HG03575 (cell line): ENCODE measurements at regions not wholly inside any gene's neighbourhood (a gene's known extent, or its start where the extent isn't known, plus 50 kb on each side); places are given as distances from the start of the nearest gene placed in this dataset.

Source experiments
- ATAC-seq: cut with Tn5 transposase; IDR thresholded peaks from one replicate; pipeline ENCODE4 v1.9.1; 2021; ENCODE audit not compliant: unreplicated experiment, insufficient number of reproducible peaks, low FRiP score; ENCODE audit errors: extremely low read depth

DNA sequence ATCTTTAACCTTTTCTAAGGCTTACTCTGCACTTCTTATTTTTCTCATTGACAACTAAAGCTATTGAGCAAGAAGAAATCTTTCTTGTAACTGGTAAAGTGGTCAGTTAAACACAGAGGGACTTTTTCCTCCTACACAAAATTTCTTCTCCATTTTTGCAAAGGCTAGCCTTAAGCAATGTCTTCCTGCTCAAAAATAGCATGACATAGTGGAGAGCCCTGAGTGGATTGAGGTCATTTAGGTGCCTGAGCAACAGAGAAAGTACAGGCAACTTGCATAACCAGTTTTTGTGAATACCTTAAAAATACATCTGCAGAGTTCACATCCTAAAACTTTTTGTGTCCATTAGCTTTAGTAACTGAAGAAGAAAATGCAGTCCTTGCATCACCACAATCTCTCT is 144.7 kb upstream of the TTC14 start:
- ATAC-seq, result no peak

DNA sequence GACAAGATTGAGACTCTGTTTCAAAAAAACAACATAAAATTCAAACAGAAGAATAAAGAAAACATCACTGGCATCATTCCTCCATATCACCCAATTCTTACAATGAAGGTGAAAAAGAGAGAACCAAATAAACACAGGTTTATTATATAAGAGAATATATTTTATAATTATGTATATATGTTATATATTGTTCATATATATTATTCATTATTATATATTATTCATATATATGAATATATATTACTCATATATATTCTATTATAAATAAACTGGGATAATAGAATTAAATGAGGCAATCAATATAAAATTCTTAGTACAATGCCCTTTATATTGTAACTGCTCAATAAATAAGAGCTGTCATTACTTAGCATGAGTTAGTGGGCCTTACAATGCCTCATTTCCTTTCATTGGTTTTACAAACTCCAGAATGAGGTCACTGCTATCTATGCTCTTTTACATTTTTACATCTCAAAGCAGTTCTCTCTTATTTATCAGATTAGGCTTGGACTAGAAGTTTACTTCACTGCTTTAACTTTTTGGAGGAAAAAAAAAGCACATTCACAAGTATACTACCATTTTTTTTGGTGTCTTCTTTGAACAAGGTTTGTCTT is 135.5 kb upstream of the TTC14 start:
- no peak for ATAC-seq

- ATAC-seq, result no peak
Measured at GRCh38 chr3:180467177-180467576, 134.8 kb upstream of the TTC14 start.

GRCh38 chr3:180469149-180469548 is 132.8 kb upstream of the TTC14 start:
- no peak for ATAC-seq

- ATAC-seq, result no peak
Measured at GRCh38 chr3:180478695-180479094, 123.3 kb upstream of the TTC14 start.

DNA sequence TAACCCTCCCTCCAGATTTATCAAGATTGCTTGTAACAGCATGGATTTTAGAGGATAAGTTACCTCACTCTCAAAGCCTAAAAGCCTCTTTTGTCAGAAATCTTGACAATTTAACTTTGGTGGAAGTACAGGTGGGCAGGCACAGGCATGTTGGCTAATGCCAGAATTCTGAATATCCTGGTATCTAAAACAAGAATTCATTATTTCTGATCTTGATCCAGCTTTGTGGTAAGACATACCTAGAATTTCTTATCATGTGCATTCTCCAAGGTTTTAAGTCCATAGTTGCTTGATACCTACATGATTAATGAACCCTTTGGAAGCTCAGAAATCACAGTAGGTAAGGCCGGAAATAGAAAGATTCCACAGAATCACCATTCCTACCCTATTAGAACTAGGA is 109.9 kb upstream of the TTC14 start:
- no peak for ATAC-seq

- no peak for ATAC-seq
Measured at GRCh38 chr3:180496995-180497394, 105.0 kb upstream of the TTC14 start.

DNA sequence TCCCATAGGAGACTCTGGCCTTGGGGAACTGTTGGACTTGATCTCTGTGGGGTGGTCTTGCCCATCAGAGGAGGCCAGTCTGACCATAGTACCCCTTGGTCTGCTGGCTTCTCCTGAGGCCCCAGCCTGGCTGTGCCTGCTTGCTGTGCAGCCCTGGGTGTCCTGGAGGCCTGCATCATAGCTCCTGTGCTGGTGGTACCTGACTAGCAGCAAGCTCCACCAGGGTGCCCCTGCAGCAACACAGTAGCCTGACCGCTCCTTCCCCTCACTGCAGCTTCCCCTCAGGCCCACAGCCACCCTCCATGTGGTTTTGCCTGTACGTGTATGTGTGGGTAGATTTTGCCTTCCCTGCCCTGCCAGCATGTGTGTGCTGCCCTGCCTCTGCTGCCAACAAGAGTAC is 85.6 kb upstream of the TTC14 start:
- ATAC-seq, result no peak

DNA sequence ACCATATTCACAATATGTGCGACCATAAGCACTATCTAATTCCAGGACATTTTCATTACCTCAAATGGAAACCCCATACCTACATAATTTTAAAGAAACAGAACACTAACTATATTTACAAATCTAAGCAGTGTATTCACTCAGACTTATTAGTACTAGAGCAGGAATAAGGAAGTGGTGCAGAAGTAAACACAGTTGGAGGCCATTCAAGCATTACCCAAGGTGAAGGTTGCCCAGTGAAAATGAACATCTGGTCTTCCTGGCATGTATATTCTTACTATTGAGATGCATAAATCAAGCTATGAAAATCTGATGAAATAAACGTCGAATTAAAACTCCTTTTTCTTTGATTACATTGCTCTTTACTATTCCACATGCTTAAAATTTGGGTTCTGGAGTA is 78.9 kb upstream of the TTC14 start:
- ATAC-seq, result no peak

DNA sequence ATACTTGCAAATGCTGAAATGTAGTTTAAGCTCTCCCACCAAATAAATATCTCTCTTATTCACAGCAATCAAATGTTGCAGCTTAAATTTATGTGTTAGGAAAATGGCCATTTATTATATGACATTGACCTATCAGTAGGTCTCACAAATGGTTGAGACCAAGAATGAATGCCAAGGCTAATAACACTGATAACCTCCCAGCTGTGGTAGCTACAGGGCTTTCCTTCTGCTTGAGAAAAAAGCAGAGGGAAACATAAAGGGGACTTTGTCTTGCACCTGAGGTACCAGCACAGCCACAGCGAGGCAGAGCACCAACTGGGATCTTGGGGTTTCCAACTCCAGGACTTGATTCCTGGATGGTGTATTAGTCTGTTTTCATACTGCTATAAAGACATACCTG is 73.1 kb upstream of the TTC14 start:
- no peak for ATAC-seq

GRCh38 chr3:180529778-180530177 is 72.2 kb upstream of the TTC14 start:
- no peak for ATAC-seq

- ATAC-seq, result no peak
Measured at GRCh38 chr3:180530276-180530675, 71.7 kb upstream of the TTC14 start.

- ATAC-seq, result no peak
Measured at GRCh38 chr3:180531303-180532278, 70.4 kb upstream of the TTC14 start.

GRCh38 chr3:180534828-180535227 is 67.1 kb upstream of the TTC14 start:
- ATAC-seq, result no peak

DNA sequence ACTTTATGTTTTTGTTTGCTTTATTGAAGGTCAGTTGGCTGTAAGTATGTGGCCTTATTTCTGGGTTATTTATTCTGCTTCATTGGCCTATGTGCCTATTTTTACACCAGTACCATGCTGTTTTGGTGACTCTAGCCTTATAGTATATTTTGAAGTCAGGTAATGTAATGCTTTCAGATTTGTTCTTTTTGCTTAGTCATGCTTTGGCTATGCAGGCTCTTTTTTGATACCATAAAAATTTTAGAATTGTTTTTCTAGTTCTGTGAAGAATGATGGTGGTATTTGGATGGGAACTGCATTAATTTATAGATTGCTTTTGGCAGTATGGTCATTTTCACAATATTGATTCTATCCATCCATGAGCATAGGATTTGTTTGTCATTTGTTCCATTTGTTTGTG is 63.5 kb upstream of the TTC14 start:
- ATAC-seq, result no peak

DNA sequence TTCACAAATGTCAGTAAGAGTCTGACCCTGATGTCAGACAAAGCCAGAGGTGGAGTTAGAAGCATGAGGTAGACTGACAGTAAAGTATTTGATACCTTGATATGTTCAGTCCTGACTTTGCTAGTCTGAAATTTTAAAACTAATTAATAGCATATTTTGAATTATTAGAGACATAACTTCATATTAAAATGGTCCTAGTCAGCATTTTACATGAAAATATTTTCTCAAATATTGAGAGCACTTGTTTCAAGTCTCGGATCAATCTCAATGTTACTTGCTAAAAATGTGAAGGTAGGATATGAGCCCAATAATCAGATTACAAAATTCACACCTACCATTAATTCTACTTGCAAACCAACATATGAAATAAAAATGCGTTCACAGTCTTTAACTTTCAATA is 58.1 kb upstream of the TTC14 start:
- ATAC-seq, result no peak

GRCh38 chr3:180546863-180547262 is 55.1 kb upstream of the TTC14 start:
- ATAC-seq, result no peak

DNA sequence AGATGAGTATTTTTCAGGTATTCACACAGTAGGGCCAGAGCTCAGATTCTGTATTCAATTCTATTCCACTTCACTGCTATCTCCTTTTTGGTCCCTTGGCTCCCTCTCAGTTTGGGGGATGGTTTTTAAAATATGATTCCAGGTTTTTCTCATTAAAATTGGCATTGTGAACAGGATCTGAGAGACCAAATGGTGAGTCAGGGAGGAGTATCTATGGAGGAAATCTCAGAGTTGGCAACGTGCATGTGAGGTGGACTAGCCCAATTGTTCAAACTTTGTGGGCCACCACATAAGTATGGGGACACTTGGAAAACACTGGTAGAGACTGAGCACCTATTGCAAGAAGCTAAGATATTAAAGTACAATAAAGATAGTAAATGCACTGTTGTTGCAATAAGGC is 53.9 kb upstream of the TTC14 start:
- ATAC-seq, result no peak
